ENCODE measurements at regions not wholly inside any gene's neighbourhood (a gene's known extent, or its start where the extent isn't known, plus 50 kb on each side); places are given as distances from the start of the nearest gene placed in this dataset.
"Not testable (repeated sequence)": the region's sequence is repeated elsewhere in the genome, so short reads cannot be mapped to it uniquely, and the experiment has no call there.

DNA sequence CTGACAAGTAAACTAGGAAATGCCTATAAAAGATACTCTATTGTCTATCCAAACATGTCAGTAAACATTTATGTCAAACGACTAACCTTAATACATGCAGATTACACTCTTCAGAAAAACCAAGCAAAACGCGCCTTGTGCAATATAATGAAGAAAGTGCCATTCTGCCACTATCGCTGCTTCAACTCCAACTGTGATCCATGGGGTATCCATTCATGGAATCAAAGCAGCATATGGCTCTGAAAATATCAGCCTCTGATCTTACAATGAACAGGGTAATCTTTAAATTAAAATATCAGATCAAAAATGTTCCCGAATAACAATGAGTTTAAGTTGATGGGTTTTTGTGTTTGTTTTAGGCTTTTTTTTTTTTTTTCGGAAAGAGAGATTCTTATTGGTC, 105.5 kb upstream of the SETMAR start:
- Histone ChIP-seq H3K4me3 (replicated peaks in 1 of 3; ENCODE audit: low read depth in 2 of 3, low read length in 3 of 3) (no peak overlapping the region), H3K27ac (ENCODE audit: low read depth in 1 of 2, low read length in 2 of 2) (no peak overlapping the region), H3K79me2 (ENCODE audit: insufficient read depth, low read length) (no peaks in the 10 kb centered on the region), H2AFZ (ENCODE audit: insufficient read depth, low read depth, low read length, poor library complexity, severe bottlenecking) (no peak overlapping the region), H4K20me1 (ENCODE audit: insufficient read depth, low read length) (no peaks in the 10 kb centered on the region), H3K9me3 (replicated peaks in 1 of 2; ENCODE audit: control insufficient read depth in 1 of 2, insufficient read depth in 1 of 2, low read length in 2 of 2) (no peaks in the 10 kb centered on the region), H3K4me1 (ENCODE audit: control insufficient read depth in 1 of 2, insufficient read depth in 2 of 2, low read length in 2 of 2) (no peaks in the 10 kb centered on the region), H3K27me3 (ENCODE audit: control insufficient read depth in 2 of 2, insufficient read depth in 2 of 2, low read length in 2 of 2) (no peaks in the 10 kb centered on the region), H3K36me3 (replicated peaks in 1 of 2; ENCODE audit: control insufficient read depth in 1 of 2, insufficient read depth in 2 of 2, low read length in 2 of 2) (no peaks in the 10 kb centered on the region), H3K4me2 (replicated peaks; ENCODE audit: extremely low read depth, low read length, poor library complexity, severe bottlenecking) (no peak overlapping the region), H3K9ac (ENCODE audit: insufficient read depth, low read length, poor library complexity, severe bottlenecking) (no peak overlapping the region)
- Mint-ChIP-seq H3K4me1 (no peaks in the 10 kb centered on the region), H3K4me3 (no peak overlapping the region), H3K27ac (no peak overlapping the region), H3K27me3 (ENCODE audit: low read depth in 3 of 3) (peaks cover 0 to under 1% (median 0%) of the 10 kb centered on the region in 3 donors), H3K36me3 (no peaks in the 10 kb centered on the region), H3K9me3 (peaks cover 0 to 7% (median 3%) of the 10 kb centered on the region in 7 donors)
- WGBS (ENCODE audit: insufficient coverage) = no CpG with 5 or more reads among the region's 6 CpGs
- intact Hi-C loops (cut with micrococcal nuclease) = no loop called here
- TF ChIP-seq, protein P1, sequence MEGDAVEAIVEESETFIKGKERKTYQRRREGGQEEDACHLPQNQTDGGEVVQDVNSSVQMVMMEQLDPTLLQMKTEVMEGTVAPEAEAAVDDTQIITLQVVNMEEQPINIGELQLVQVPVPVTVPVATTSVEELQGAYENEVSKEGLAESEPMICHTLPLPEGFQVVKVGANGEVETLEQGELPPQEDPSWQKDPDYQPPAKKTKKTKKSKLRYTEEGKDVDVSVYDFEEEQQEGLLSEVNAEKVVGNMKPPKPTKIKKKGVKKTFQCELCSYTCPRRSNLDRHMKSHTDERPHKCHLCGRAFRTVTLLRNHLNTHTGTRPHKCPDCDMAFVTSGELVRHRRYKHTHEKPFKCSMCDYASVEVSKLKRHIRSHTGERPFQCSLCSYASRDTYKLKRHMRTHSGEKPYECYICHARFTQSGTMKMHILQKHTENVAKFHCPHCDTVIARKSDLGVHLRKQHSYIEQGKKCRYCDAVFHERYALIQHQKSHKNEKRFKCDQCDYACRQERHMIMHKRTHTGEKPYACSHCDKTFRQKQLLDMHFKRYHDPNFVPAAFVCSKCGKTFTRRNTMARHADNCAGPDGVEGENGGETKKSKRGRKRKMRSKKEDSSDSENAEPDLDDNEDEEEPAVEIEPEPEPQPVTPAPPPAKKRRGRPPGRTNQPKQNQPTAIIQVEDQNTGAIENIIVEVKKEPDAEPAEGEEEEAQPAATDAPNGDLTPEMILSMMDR (IDR thresholded peaks at IDR 0.05) = no peak
- no peak for DNase-seq

DNA sequence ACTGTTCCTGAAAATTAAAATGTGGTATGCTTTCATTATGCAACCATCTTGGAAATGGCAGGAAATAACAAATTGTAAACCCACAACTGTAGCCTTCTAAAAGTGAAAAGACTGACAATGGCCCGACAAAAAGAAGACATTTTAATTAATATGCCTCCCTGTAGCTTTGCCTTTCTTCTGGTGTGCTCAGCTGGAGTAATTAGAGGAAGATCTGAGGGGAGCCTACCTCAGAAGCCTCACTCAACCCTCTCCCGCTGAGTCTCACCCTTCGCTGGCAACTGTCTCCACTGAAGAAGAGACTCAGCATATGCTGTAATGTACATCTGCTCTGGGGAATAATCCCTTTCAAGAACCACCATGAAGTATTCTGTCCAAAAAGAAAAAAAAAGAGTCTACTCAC, 104.7 kb upstream of the SETMAR start:
- Histone ChIP-seq H3K79me2 (ENCODE audit: insufficient read depth, low read length) (no peaks in the 10 kb centered on the region), H2AFZ (ENCODE audit: insufficient read depth, low read depth, low read length, poor library complexity, severe bottlenecking) (no peak overlapping the region), H3K4me3 (replicated peaks in 1 of 3; ENCODE audit: low read depth in 2 of 3, low read length in 3 of 3) (no peak overlapping the region), H3K27me3 (ENCODE audit: control insufficient read depth in 2 of 2, insufficient read depth in 2 of 2, low read length in 2 of 2) (no peaks in the 10 kb centered on the region), H3K9me3 (replicated peaks in 1 of 2; ENCODE audit: control insufficient read depth in 1 of 2, insufficient read depth in 1 of 2, low read length in 2 of 2) (no peaks in the 10 kb centered on the region), H3K4me1 (ENCODE audit: control insufficient read depth in 1 of 2, insufficient read depth in 2 of 2, low read length in 2 of 2) (no peaks in the 10 kb centered on the region), H3K9ac (ENCODE audit: insufficient read depth, low read length, poor library complexity, severe bottlenecking) (no peak overlapping the region), H3K36me3 (replicated peaks in 1 of 2; ENCODE audit: control insufficient read depth in 1 of 2, insufficient read depth in 2 of 2, low read length in 2 of 2) (no peaks in the 10 kb centered on the region), H3K4me2 (replicated peaks; ENCODE audit: extremely low read depth, low read length, poor library complexity, severe bottlenecking) (no peak overlapping the region), H4K20me1 (ENCODE audit: insufficient read depth, low read length) (no peaks in the 10 kb centered on the region), H3K27ac (ENCODE audit: low read depth in 1 of 2, low read length in 2 of 2) (no peak overlapping the region)
- Mint-ChIP-seq H3K9me3 (peaks cover 0 to 5% (median 3%) of the 10 kb centered on the region in 7 donors), H3K27ac (no peak overlapping the region), H3K4me3 (no peak overlapping the region), H3K36me3 (no peaks in the 10 kb centered on the region), H3K4me1 (no peaks in the 10 kb centered on the region), H3K27me3 (ENCODE audit: low read depth in 3 of 3) (peaks cover 0 to 1% (median 0%) of the 10 kb centered on the region in 3 donors)
- TF ChIP-seq, protein P1 (IDR thresholded peaks at IDR 0.05) = no peak
- no peak for DNase-seq
- WGBS (ENCODE audit: insufficient coverage) = no CpG with 5 or more reads among the region's 3 CpGs
- intact Hi-C loops (cut with micrococcal nuclease) = no loop called here

DNA sequence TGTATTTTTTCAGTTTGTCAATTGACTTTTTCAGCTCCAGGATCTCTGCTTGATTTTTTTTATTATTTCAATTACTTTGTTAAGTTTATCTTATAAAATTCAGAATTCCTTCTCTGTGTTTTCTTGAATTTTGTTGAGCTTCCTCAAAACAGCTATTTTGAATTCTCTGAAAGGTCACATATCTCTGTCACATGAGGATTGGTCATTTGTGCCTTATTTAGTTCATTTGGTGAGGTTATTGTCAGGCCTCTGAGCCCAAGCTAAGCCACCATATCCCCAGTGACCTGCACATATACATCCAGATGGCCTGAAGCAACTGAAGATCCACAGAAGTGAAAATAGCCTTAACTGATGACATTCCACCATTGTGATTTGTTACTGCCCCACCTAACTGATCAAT, 98.4 kb upstream of the SETMAR start:
- H3K36me3 Mint-ChIP-seq; H3K9ac ChIP-seq (ENCODE audit: insufficient read depth, low read length, poor library complexity, severe bottlenecking); H4K20me1 ChIP-seq (ENCODE audit: insufficient read depth, low read length); H3K79me2 ChIP-seq (ENCODE audit: insufficient read depth, low read length); H3K4me1 Mint-ChIP-seq; H3K27ac ChIP-seq (ENCODE audit: low read depth in 1 of 2, low read length in 2 of 2); H3K27me3 Mint-ChIP-seq (ENCODE audit: low read depth in 3 of 3); H3K36me3 ChIP-seq (replicated peaks in 1 of 2; ENCODE audit: control insufficient read depth in 1 of 2, insufficient read depth in 2 of 2, low read length in 2 of 2); H3K9me3 ChIP-seq (replicated peaks in 1 of 2; ENCODE audit: control insufficient read depth in 1 of 2, insufficient read depth in 1 of 2, low read length in 2 of 2); H3K4me2 ChIP-seq (replicated peaks; ENCODE audit: extremely low read depth, low read length, poor library complexity, severe bottlenecking); H3K4me3 ChIP-seq (replicated peaks in 1 of 3; ENCODE audit: low read depth in 2 of 3, low read length in 3 of 3); H3K9me3 Mint-ChIP-seq; DNase-seq; H2AFZ ChIP-seq (ENCODE audit: insufficient read depth, low read depth, low read length, poor library complexity, severe bottlenecking); H3K4me3 Mint-ChIP-seq; H3K27me3 ChIP-seq (ENCODE audit: control insufficient read depth in 2 of 2, insufficient read depth in 2 of 2, low read length in 2 of 2); H3K27ac Mint-ChIP-seq; H3K4me1 ChIP-seq (ENCODE audit: control insufficient read depth in 1 of 2, insufficient read depth in 2 of 2, low read length in 2 of 2); intact Hi-C loops (cut with micrococcal nuclease): not testable (repeated sequence)
